ENCODE measurements at regions not wholly inside any gene's neighbourhood (a gene's known extent, or its start where the extent isn't known, plus 50 kb on each side); places are given as distances from the start of the nearest gene placed in this dataset.

DNA sequence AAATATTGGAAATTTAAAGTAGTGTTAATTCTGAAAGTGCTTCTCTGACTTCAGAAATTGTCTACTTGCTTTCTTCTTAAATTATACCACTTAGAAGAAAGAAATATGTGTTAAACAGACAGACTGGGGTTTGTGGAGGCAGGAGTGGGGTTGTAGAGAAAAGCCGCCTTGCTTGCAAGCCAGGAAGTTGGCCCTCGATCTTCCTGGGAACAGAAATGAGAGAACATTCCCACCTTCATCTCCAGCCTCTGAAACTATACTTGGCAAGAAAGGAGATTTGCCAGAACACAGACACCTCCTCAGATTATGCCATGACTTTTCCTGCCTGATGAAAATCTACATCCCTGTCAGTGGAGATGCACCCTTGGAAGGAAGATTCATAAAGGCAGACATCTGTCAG is 171.2 kb upstream of the CHRM2 start:
- BruUV-seq (replicated peaks) = no TSS peak
- CTCF ChIA-PET = no interaction called here
- no peak overlapping the region for H3K27ac ChIP-seq (ENCODE audit: low read depth, low read length, poor library complexity, severe bottlenecking)
- H3K27me3 ChIP-seq (replicated peaks; ENCODE audit: insufficient read depth, low read depth, low read length, poor library complexity) = no peaks in the 10 kb centered on the region
- TF ChIP-seq EZH2 (IDR thresholded peaks at IDR 0.05; ENCODE audit: borderline replicate concordance, low read depth, low read length, poor library complexity, severe bottlenecking) = no peak
- TF ChIP-seq, protein P1, sequence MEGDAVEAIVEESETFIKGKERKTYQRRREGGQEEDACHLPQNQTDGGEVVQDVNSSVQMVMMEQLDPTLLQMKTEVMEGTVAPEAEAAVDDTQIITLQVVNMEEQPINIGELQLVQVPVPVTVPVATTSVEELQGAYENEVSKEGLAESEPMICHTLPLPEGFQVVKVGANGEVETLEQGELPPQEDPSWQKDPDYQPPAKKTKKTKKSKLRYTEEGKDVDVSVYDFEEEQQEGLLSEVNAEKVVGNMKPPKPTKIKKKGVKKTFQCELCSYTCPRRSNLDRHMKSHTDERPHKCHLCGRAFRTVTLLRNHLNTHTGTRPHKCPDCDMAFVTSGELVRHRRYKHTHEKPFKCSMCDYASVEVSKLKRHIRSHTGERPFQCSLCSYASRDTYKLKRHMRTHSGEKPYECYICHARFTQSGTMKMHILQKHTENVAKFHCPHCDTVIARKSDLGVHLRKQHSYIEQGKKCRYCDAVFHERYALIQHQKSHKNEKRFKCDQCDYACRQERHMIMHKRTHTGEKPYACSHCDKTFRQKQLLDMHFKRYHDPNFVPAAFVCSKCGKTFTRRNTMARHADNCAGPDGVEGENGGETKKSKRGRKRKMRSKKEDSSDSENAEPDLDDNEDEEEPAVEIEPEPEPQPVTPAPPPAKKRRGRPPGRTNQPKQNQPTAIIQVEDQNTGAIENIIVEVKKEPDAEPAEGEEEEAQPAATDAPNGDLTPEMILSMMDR (conservative IDR thresholded peaks at IDR 0.05; ENCODE audit: low read depth, low read length) = no peak
- no peaks in the 10 kb centered on the region for H3K4me1 ChIP-seq (ENCODE audit: insufficient read depth, low read length, poor library complexity, severe bottlenecking)
- H3K9me3 ChIP-seq (ENCODE audit: low read depth, low read length, poor library complexity, severe bottlenecking) = no peaks in the 10 kb centered on the region
- intact Hi-C loops (cut with micrococcal nuclease; ENCODE audit: unreplicated experiment) = no loop called here
- H3K4me3 ChIP-seq (ENCODE audit: low read depth, low read length, poor library complexity, severe bottlenecking) = no peak overlapping the region
- no peak for DNase-seq (ENCODE audit: low spot score)
- POLR2A ChIA-PET (ENCODE audit: low non-redundant PET) = no interaction called here
- no peaks in the 10 kb centered on the region for H3K36me3 ChIP-seq (ENCODE audit: insufficient read depth, low read length, poor library complexity, severe bottlenecking)

DNA sequence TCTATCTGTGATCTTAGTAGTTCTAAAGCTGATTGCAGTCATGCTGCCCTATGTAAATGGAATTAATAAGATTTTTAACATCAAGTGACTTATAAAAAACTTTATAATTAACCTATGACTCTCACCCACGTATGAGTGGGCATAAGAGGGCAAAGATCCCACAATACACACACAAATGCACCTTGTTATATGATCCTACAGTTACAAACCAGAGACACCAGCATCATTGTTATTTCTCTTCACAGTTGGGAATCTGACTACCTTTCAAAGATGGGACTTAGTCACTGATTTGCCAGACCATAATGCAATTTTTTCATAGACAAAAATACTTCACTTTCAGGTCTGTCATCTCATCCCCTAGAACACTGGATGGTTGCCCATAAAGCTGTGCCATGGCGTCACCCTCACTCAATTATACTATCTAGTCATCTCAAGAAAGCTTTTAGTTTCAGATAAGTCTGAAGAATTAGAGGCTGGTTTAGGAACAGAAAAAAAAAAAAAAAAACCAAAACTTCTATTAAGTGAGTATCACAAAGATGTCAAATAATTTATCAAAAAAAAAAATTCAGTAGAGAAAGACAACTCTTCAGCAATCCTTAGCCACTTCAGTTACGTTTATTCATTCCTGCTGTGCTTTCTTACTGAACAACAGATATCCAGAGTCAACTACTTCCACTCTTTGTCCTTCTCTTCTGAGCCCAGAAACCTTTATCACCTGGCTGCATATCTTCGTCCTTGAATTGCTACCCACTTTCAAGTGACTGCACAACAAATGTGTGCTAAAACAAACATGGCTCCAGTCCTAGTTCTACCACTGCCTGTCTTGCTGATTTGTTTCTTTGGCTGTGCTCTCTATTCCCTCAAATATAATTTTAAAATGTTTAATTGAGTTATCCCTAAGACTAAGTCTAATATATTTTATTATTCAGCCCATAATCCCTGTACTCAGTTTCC is 175.0 kb upstream of the CHRM2 start:
- no TSS peak for BruUV-seq (replicated peaks)
- Histone ChIP-seq H3K27ac (ENCODE audit: low read depth, low read length, poor library complexity, severe bottlenecking) (no peak overlapping the region), H3K9me3 (ENCODE audit: low read depth, low read length, poor library complexity, severe bottlenecking) (no peaks in the 10 kb centered on the region), H3K27me3 (replicated peaks; ENCODE audit: insufficient read depth, low read depth, low read length, poor library complexity) (no peaks in the 10 kb centered on the region), H3K4me1 (ENCODE audit: insufficient read depth, low read length, poor library complexity, severe bottlenecking) (no peaks in the 10 kb centered on the region), H3K36me3 (ENCODE audit: insufficient read depth, low read length, poor library complexity, severe bottlenecking) (no peaks in the 10 kb centered on the region), H3K4me3 (ENCODE audit: low read depth, low read length, poor library complexity, severe bottlenecking) (no peak overlapping the region)
- POLR2A ChIA-PET (ENCODE audit: low non-redundant PET) = no interaction called here
- no peak for DNase-seq (ENCODE audit: low spot score)
- no peak for TF ChIP-seq EZH2 (IDR thresholded peaks at IDR 0.05; ENCODE audit: borderline replicate concordance, low read depth, low read length, poor library complexity, severe bottlenecking)
- TF ChIP-seq, protein P1 (conservative IDR thresholded peaks at IDR 0.05; ENCODE audit: low read depth, low read length) = no peak
- intact Hi-C loops (cut with micrococcal nuclease; ENCODE audit: unreplicated experiment) = no loop called here
- CTCF ChIA-PET = no interaction called here

DNA sequence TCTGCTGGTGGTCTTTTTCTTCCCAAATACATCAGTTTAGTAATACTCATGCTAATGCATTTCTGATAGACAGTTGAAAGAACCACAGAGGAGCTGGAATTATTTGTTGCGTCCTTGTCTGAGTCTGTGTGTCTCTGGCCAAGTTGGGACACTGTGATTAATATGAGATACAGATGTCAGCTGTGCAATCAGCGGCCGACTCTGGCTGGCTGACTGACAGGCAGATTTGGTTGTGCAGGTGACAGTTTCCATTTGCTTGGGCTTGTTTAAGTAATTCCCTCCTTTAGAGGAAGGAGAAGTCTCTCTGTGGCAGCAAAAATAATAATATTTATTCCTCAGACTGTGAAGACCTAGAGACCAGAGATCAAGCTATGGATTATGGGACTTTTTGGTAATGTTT is 176.2 kb upstream of the CHRM2 start:
- H3K9me3 ChIP-seq (ENCODE audit: low read depth, low read length, poor library complexity, severe bottlenecking) = no peaks in the 10 kb centered on the region
- BruUV-seq (replicated peaks) = no TSS peak

More for the DNA sequence above, 176.2 kb upstream of the CHRM2 start:
- Histone ChIP-seq H3K27me3 (replicated peaks; ENCODE audit: insufficient read depth, low read depth, low read length, poor library complexity) (no peaks in the 10 kb centered on the region), H3K36me3 (ENCODE audit: insufficient read depth, low read length, poor library complexity, severe bottlenecking) (no peaks in the 10 kb centered on the region), H3K4me3 (ENCODE audit: low read depth, low read length, poor library complexity, severe bottlenecking) (no peak overlapping the region), H3K27ac (ENCODE audit: low read depth, low read length, poor library complexity, severe bottlenecking) (no peak overlapping the region), H3K4me1 (ENCODE audit: insufficient read depth, low read length, poor library complexity, severe bottlenecking) (no peaks in the 10 kb centered on the region)
- intact Hi-C loops (cut with micrococcal nuclease; ENCODE audit: unreplicated experiment) = no loop called here
- ChIA-PET CTCF (no interaction called here), POLR2A (ENCODE audit: low non-redundant PET) (no interaction called here)
- TF ChIP-seq, protein P1 (conservative IDR thresholded peaks at IDR 0.05; ENCODE audit: low read depth, low read length) = no peak
- TF ChIP-seq EZH2 (IDR thresholded peaks at IDR 0.05; ENCODE audit: borderline replicate concordance, low read depth, low read length, poor library complexity, severe bottlenecking) = no peak
- DNase-seq (ENCODE audit: low spot score) = no peak

Measured in A673 (cell line).